Natural killer cell (primary cell): ENCODE measurements at regions not wholly inside any gene's neighbourhood (a gene's known extent, or its start where the extent isn't known, plus 50 kb on each side); places are given as distances from the start of the nearest gene placed in this dataset.

Experiments
- ATAC-seq, 3 donors: fragments of 150-1000 bp in 2 of 3; fragments of 200-7000 bp in 1 of 3; cut with Tn5 transposase; 1 replicate in 1 of 3; 2 replicates in 2 of 3; pipeline ENCODE4 v1.10.0; 2021; ENCODE audit warnings: mild to moderate bottlenecking in 2 of 3, moderate library complexity in 2 of 3
- DNase-seq, 2 donors: peaks; one replicate each; pipeline versions ENCODE4 v3.0.0 to v3.0.0-alpha.2; 2013 to 2021; ENCODE audit warnings: mixed read lengths in 1 of 2
- H3K27ac ChIP-seq: one replicate; pipeline ENCODE4 v1.5.1; 2013; ENCODE audit warnings: mild to moderate bottlenecking, low read length
- H3K27me3 ChIP-seq: one replicate; pipeline ENCODE4 v1.6.1; 2013; ENCODE audit warnings: low read length; ENCODE audit not compliant: control insufficient read depth, insufficient read depth
- H3K36me3 ChIP-seq: one replicate; pipeline ENCODE4 v1.6.1; 2013; ENCODE audit warnings: low read length; ENCODE audit not compliant: control insufficient read depth, insufficient read depth
- H3K4me1 ChIP-seq: one replicate; pipeline ENCODE4 v1.6.1; 2013; ENCODE audit warnings: low read length; ENCODE audit not compliant: control insufficient read depth, insufficient read depth
- H3K4me3 ChIP-seq: one replicate; pipeline ENCODE4 v1.5.1; 2013; ENCODE audit warnings: low read length
- H3K9me3 ChIP-seq: one replicate; pipeline ENCODE4 v1.6.1; 2013; ENCODE audit warnings: low read length; ENCODE audit not compliant: control insufficient read depth, insufficient read depth
- H3K27ac Mint-ChIP-seq, 2 donors: one replicate each; pipeline ENCODE4 v1.8.0; 2022; ENCODE audit warnings: mild to moderate bottlenecking in 2 of 2, mixed read lengths in 2 of 2, moderate library complexity in 1 of 2
- H3K27me3 Mint-ChIP-seq, 2 donors: one replicate each; pipeline ENCODE4 v1.8.0; 2022; ENCODE audit warnings: low read depth in 2 of 2, mixed read lengths in 2 of 2
- H3K36me3 Mint-ChIP-seq: one replicate; pipeline ENCODE4 v1.8.0; 2022; ENCODE audit warnings: mixed read lengths
- H3K4me1 Mint-ChIP-seq, 2 donors: one replicate each; pipeline ENCODE4 v1.8.0; 2022; ENCODE audit warnings: mixed read lengths in 2 of 2
- H3K4me3 Mint-ChIP-seq: one replicate; pipeline ENCODE4 v1.8.0; 2022; ENCODE audit warnings: mild to moderate bottlenecking, moderate library complexity, mixed read lengths
- H3K9me3 Mint-ChIP-seq, 2 donors: one replicate each; pipeline ENCODE4 v1.8.0; 2022; ENCODE audit warnings: mixed read lengths in 2 of 2
- WGBS: methylation state at CpG from one replicate; pipeline ENCODE4 v1.1.7; 2013; ENCODE audit warnings: missing lambda C conversion rate; ENCODE audit not compliant: insufficient coverage; 5-methylcytosine and 5-hydroxymethylcytosine counted together
- intact Hi-C: fragments of 100-400 bp; cut with micrococcal nuclease; formaldehyde crosslinking; loops from one replicate; pipeline ENCODE4 v1.14.2; 2022
- TF ChIP-seq, protein P1 (sequence below): fragments of 200-600 bp; IDR thresholded peaks from one replicate; pipeline ENCODE4 v1.8.0; 2022; ENCODE audit warnings: antibody characterized with exemption

DNA sequence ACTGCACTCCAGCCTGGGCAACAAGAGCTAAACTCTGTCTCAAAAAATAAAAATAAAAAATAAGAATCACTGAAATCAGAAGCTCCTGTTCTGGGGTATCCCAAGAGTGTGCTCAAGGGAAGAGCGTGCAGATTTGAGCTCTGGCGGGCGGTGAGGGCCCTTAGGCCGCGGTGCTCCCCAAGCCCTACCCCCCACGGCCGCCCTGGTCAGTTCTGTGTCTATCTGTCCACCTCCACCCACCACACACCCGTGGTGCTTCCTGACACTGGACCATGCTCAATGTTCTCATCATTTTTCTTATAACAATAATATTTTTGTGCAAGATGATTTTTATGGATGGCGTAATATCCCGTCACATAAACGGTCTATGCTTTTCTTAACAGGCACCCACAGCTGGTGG, 71.1 kb downstream of the RTL6 start:
- Histone ChIP-seq H3K9me3 (no peaks in the 10 kb centered on the region), H3K27ac (no peak overlapping the region), H3K4me1 (no peaks in the 10 kb centered on the region), H3K4me3 (no peak overlapping the region), H3K36me3 (no peaks in the 10 kb centered on the region), H3K27me3 (no peaks in the 10 kb centered on the region)
- Mint-ChIP-seq H3K9me3 (no peaks in the 10 kb centered on the region), H3K36me3 (no peaks in the 10 kb centered on the region), H3K27ac (no peak overlapping the region), H3K27me3 (peaks cover 6 to 10% of the 10 kb centered on the region in 2 donors), H3K4me1 (peaks cover 0 to 5% of the 10 kb centered on the region in 2 donors), H3K4me3 (no peak overlapping the region)
- 84% methylated on average over 11 of the region's 11 CpGs for WGBS
- TF ChIP-seq, protein P1, sequence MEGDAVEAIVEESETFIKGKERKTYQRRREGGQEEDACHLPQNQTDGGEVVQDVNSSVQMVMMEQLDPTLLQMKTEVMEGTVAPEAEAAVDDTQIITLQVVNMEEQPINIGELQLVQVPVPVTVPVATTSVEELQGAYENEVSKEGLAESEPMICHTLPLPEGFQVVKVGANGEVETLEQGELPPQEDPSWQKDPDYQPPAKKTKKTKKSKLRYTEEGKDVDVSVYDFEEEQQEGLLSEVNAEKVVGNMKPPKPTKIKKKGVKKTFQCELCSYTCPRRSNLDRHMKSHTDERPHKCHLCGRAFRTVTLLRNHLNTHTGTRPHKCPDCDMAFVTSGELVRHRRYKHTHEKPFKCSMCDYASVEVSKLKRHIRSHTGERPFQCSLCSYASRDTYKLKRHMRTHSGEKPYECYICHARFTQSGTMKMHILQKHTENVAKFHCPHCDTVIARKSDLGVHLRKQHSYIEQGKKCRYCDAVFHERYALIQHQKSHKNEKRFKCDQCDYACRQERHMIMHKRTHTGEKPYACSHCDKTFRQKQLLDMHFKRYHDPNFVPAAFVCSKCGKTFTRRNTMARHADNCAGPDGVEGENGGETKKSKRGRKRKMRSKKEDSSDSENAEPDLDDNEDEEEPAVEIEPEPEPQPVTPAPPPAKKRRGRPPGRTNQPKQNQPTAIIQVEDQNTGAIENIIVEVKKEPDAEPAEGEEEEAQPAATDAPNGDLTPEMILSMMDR = no peak
- no peak for DNase-seq
- intact Hi-C loops = no loop called here
- ATAC-seq = no peak

DNA sequence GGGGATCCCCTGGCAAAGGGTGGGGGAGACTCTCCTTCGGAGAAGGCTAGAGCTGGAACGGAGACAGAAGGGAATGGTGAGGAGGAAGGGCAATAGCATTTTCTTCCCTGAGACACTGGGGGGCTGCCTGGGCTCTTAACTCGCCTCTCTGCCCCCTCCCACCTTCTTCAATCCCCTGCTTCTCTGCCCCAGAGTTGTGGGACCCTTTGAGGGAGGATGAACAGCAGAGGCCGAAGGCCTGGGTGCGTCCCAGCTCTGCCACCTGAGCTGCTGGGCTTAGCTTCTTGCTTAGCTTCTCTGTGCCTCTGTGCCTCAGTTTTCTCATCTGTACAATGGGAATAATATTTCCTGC, 72.4 kb downstream of the RTL6 start:
- 95% methylated on average over 5 of the region's 5 CpGs for WGBS
- H3K36me3 Mint-ChIP-seq = peaks cover 4% of the 10 kb centered on the region
- H3K4me3 Mint-ChIP-seq = no peak overlapping the region
- Histone ChIP-seq H3K27me3 (peaks cover 3% of the 10 kb centered on the region), H3K9me3 (no peaks in the 10 kb centered on the region), H3K4me3 (no peak overlapping the region), H3K36me3 (no peaks in the 10 kb centered on the region), H3K4me1 (no peaks in the 10 kb centered on the region), H3K27ac (no peak overlapping the region)
- H3K27me3 Mint-ChIP-seq = peaks cover 8 to 23% of the 10 kb centered on the region in 2 donors
- H3K9me3 Mint-ChIP-seq = peaks cover 0 to 2% of the 10 kb centered on the region in 2 donors
- no peak overlapping the region for H3K27ac Mint-ChIP-seq
- TF ChIP-seq, protein P1 = no peak
- intact Hi-C loops = no loop called here
- peaks cover 0 to 5% of the 10 kb centered on the region in 2 donors for H3K4me1 Mint-ChIP-seq
- DNase-seq (no peak), ATAC-seq (no peak)

DNA sequence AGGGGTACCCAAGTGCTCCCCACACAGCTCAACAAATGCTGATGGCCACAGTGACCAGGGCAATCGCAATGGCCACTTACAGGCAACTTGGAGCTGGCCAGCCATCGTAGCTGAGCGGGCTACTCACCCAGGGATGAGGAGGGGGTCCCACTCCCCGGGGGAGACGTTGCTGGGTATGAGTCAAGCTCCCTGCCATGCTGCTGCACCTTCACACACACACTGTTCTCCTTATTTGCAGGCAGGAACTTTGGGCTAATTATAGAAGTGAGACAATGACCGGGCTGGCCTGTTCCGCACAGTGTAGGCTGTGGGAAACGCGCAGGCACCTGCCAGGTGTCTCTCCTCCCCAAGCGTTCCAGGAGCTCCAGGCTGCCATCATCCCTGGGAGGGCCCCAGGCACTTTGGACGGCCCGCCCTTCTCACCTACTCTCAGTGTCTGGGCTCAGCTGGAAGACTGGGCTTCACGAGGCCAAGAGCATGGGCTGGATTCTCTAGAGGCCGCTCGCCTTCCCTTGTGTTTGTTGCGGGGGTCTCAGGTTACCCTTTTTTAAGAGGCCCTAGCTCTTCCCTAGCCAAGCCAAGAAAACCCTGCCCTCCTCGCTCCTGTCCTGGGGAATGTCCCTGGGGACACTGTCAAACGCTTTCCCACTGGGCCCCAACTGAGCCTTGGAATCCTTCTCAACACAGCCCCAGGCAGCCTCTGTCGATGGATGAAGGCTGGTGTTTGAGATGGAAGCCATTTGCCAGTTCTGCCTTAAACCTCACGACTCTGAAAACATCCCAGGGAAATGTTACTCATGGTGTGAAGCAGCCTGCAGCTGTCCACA, 73.0 kb downstream of the RTL6 start:
- H3K27me3 Mint-ChIP-seq = peaks cover 10 to 29% of the 10 kb centered on the region in 2 donors
- intact Hi-C loops = no loop called here
- no peak overlapping the region for H3K27ac ChIP-seq
- ATAC-seq (no peak), DNase-seq (no peak)
- no peaks in the 10 kb centered on the region for H3K4me1 ChIP-seq
- TF ChIP-seq, protein P1 = no peak
- H3K9me3 Mint-ChIP-seq = peaks cover 0 to 4% of the 10 kb centered on the region in 2 donors
- H3K4me3 Mint-ChIP-seq = no peak overlapping the region
- peaks cover 9% of the 10 kb centered on the region for H3K36me3 Mint-ChIP-seq
- peaks cover 0 to 5% of the 10 kb centered on the region in 2 donors for H3K4me1 Mint-ChIP-seq
- H3K36me3 ChIP-seq = no peaks in the 10 kb centered on the region
- 85% methylated on average over 20 of the region's 20 CpGs for WGBS
- H3K9me3 ChIP-seq = no peaks in the 10 kb centered on the region
- no peak overlapping the region for H3K4me3 ChIP-seq
- no peak overlapping the region for H3K27ac Mint-ChIP-seq
- H3K27me3 ChIP-seq = peaks cover 5% of the 10 kb centered on the region

DNA sequence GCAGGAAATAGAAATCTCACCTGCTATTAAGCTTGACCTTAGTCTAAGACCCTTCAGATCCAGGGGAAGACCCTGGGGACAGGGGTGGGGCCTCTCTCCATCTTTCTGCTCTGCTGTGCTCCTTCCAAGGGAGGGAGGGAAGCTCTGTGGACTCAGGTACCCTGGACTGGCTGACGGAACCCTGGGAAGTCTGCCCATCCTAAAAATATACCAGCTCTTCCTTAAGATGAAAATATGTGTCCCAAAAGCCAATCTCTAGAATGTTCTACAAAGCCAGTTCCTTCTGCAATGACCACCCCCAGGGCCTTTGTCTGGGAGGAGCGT, 73.7 kb downstream of the RTL6 start:
- Mint-ChIP-seq H3K4me3 (no peak overlapping the region), H3K4me1 (peaks cover 0 to 5% of the 10 kb centered on the region in 2 donors), H3K27me3 (peaks cover 16 to 37% of the 10 kb centered on the region in 2 donors), H3K9me3 (peaks cover 5 to 10% of the 10 kb centered on the region in 2 donors), H3K36me3 (peaks cover 17% of the 10 kb centered on the region), H3K27ac (no peak overlapping the region)
- 92% methylated on average over 2 of the region's 2 CpGs for WGBS
- ATAC-seq (no peak), DNase-seq (no peak)
- TF ChIP-seq, protein P1 = no peak
- Histone ChIP-seq H3K4me3 (no peak overlapping the region), H3K9me3 (no peaks in the 10 kb centered on the region), H3K27me3 (peaks cover 6% of the 10 kb centered on the region), H3K4me1 (no peaks in the 10 kb centered on the region), H3K36me3 (no peaks in the 10 kb centered on the region), H3K27ac (no peak overlapping the region)
- intact Hi-C loops = no loop called here
